ENCODE measurements at regions not wholly inside any gene's neighbourhood (a gene's known extent, or its start where the extent isn't known, plus 50 kb on each side); places are given as distances from the start of the nearest gene placed in this dataset.

- H3K27ac ChIP-seq (ENCODE audit: insufficient read depth, low read length): no peak overlapping the region
- no peak overlapping the region for H3K56ac ChIP-seq (ENCODE audit: extremely low read depth, insufficient read depth, low read length)
- dilution Hi-C loops (cut with HindIII; ENCODE audit: low sequenced_read_pairs, unreplicated experiment) (no loop called here), in situ Hi-C loops (cut with MboI; ENCODE audit: low sequenced_read_pairs) (no loop called here), intact Hi-C loops (cut with micrococcal nuclease) (no loop called here)
- H3K79me1 ChIP-seq (ENCODE audit: low read depth in 1 of 2, low read length in 2 of 2): no peaks in the 10 kb centered on the region
- no peak overlapping the region for H3K9ac ChIP-seq (ENCODE audit: low read depth, low read length)
- no peak overlapping the region for H2BK20ac ChIP-seq (ENCODE audit: low read depth, low read length)
- H3K4me3 ChIP-seq (ENCODE audit: insufficient read depth, low read depth, low read length): no peak overlapping the region
- H3K23ac ChIP-seq (ENCODE audit: low read depth, low read length): no peak overlapping the region
- POLR2A ChIA-PET (ENCODE audit: unreplicated experiment): no interaction called here
- peaks cover 3% of the 10 kb centered on the region for H3K9me3 ChIP-seq (ENCODE audit: control insufficient read depth, insufficient read depth, low read length)
- H3K14ac ChIP-seq (replicated peaks; ENCODE audit: low read depth, low read length): no peak overlapping the region
- no peak overlapping the region for H4K8ac ChIP-seq (ENCODE audit: low read depth in 2 of 2, low read length in 2 of 2)
- no peak overlapping the region for H2BK15ac ChIP-seq (ENCODE audit: low read depth, low read length)
- no peak overlapping the region for H2BK120ac ChIP-seq (ENCODE audit: low read depth, low read length)
- BruUV-seq (replicated peaks): no TSS peak
- no peak overlapping the region for H2BK5ac ChIP-seq (ENCODE audit: low read depth, low read length, poor library complexity, severe bottlenecking)
- no peak overlapping the region for H4K5ac ChIP-seq (ENCODE audit: low read depth, low read length)
- no peak overlapping the region for H2AK5ac ChIP-seq (ENCODE audit: low read depth, low read length)
- no peak overlapping the region for H2AK9ac ChIP-seq (replicated peaks; ENCODE audit: low read depth, low read length, poor library complexity)
- no peaks in the 10 kb centered on the region for H3K27me3 ChIP-seq (ENCODE audit: control insufficient read depth, insufficient read depth, low read length)
- H3K4me1 ChIP-seq (ENCODE audit: control insufficient read depth, insufficient read depth, low read length): no peaks in the 10 kb centered on the region
- H3K36me3 ChIP-seq (ENCODE audit: control insufficient read depth, insufficient read depth, low read length): no peaks in the 10 kb centered on the region
- DNase-seq (no peak), ATAC-seq (ENCODE audit: low read depth) (no peak)
- no peak overlapping the region for H2AFZ ChIP-seq (replicated peaks; ENCODE audit: low read length, poor library complexity)
- H3K4ac ChIP-seq (ENCODE audit: low read depth, low read length): no peak overlapping the region
- TF ChIP-seq MAFK (IDR thresholded peaks at IDR 0.05; ENCODE audit: low read depth, low read length): no peak
- no peak for TF ChIP-seq NFE2L2 (IDR thresholded peaks at IDR 0.05; ENCODE audit: low read depth, low read length)
- TF ChIP-seq SMC3 (IDR thresholded peaks at IDR 0.05; ENCODE audit: low read depth, low read length): no peak
- TF ChIP-seq MAZ (IDR thresholded peaks at IDR 0.05; ENCODE audit: borderline replicate concordance, low read depth, low read length): no peak
- no peak for TF ChIP-seq RAD21 (IDR thresholded peaks at IDR 0.05; ENCODE audit: low read length)
- TF ChIP-seq ELK1 (IDR thresholded peaks at IDR 0.05; ENCODE audit: borderline replicate concordance, low read depth, low read length): no peak
- no peak for TF ChIP-seq BHLHE40 (IDR thresholded peaks at IDR 0.05; ENCODE audit: low read depth, low read length)
- no peak for TF ChIP-seq POLR2A (IDR thresholded peaks at IDR 0.05; ENCODE audit: low read depth, low read length)
- TF ChIP-seq USF2 (IDR thresholded peaks at IDR 0.05; ENCODE audit: low read depth, low read length): no peak
- TF ChIP-seq CHD1 (IDR thresholded peaks at IDR 0.05; ENCODE audit: low read depth, low read length): no peak
- TF ChIP-seq RCOR1 (IDR thresholded peaks at IDR 0.05; ENCODE audit: insufficient replicate concordance, low read length): no peak
- TF ChIP-seq CTCF (conservative IDR thresholded peaks at IDR 0.05; ENCODE audit: low read depth, low read length): no peak
- no peak for TF ChIP-seq MXI1 (IDR thresholded peaks at IDR 0.05; ENCODE audit: borderline replicate concordance, low read depth, low read length)
- TF ChIP-seq CEBPB (IDR thresholded peaks at IDR 0.05; ENCODE audit: low read depth, low read length): no peak
- no peak for TF ChIP-seq FOS (IDR thresholded peaks at IDR 0.05; ENCODE audit: low read depth, low read length)
- no peak for TF ChIP-seq RFX5 (IDR thresholded peaks at IDR 0.05; ENCODE audit: low read depth, low read length)
- no peak overlapping the region for H3K4me2 ChIP-seq (ENCODE audit: low read depth, low read length)
- no peaks in the 10 kb centered on the region for H3K9me1 ChIP-seq (ENCODE audit: insufficient read depth, low read length)
- CTCF ChIA-PET: no interaction called here
- no peak overlapping the region for H4K91ac ChIP-seq (ENCODE audit: insufficient read depth, low read depth, low read length)
- no peak overlapping the region for H3K18ac ChIP-seq (ENCODE audit: low read depth, low read length)
- H4K20me1 ChIP-seq (ENCODE audit: insufficient read depth, low read length): no peaks in the 10 kb centered on the region
Observed at GRCh38 chr7:118368958-118369357, 144.5 kb downstream of the ANKRD7 start.

Data from IMR-90 (cell line).